Mesodermal cell (in vitro differentiated cells): ENCODE measurements at regions not wholly inside any gene's neighbourhood (a gene's known extent, or its start where the extent isn't known, plus 50 kb on each side); places are given as distances from the start of the nearest gene placed in this dataset.

Source experiments
- H3K27ac ChIP-seq: 2 replicates; pipeline ENCODE4 v1.7.0; 2013; ENCODE audit warnings: mild to moderate bottlenecking, low read depth, low read length, moderate library complexity; ENCODE audit not compliant: severe bottlenecking
- H3K36me3 ChIP-seq: 2 replicates; pipeline ENCODE4 v1.7.1; 2013; ENCODE audit warnings: mild to moderate bottlenecking, low read length, moderate library complexity; ENCODE audit not compliant: control insufficient read depth, insufficient read depth
- H3K4me1 ChIP-seq: one replicate; pipeline ENCODE4 v1.7.1; 2013; ENCODE audit warnings: mild to moderate bottlenecking, low read length; ENCODE audit not compliant: insufficient read depth, control insufficient read depth, poor library complexity, severe bottlenecking
- H3K4me3 ChIP-seq: 2 replicates; pipeline ENCODE4 v1.7.0; 2013; ENCODE audit warnings: low read length, control low read depth, mild to moderate bottlenecking; ENCODE audit not compliant: insufficient read depth, poor library complexity, severe bottlenecking; ENCODE audit errors: extremely low read depth
- H3K9me3 ChIP-seq: 2 replicates; pipeline ENCODE4 v1.7.1; 2013; ENCODE audit warnings: mild to moderate bottlenecking, low read length, moderate library complexity; ENCODE audit not compliant: control insufficient read depth
- WGBS, 2 experiments: methylation state at CpG; one replicate each; pipeline ENCODE4 v1.1.5; 2013; ENCODE audit warnings: missing lambda C conversion rate in 2 of 2; ENCODE audit not compliant: insufficient coverage in 2 of 2; 5-methylcytosine and 5-hydroxymethylcytosine counted together

- Histone ChIP-seq H3K27ac (no peak overlapping the region), H3K9me3 (no peaks in the 10 kb centered on the region), H3K36me3 (no peaks in the 10 kb centered on the region), H3K4me1 (no peaks in the 10 kb centered on the region), H3K4me3 (no peak overlapping the region)
- 77 to 100% methylated on average over 2 of the region's 3 CpGs for whole genome bisulfite sequencing, 2 experiments
Observed at GRCh38 chr14:23800811-23801210, 152.8 kb upstream of the DHRS4 start.

DNA sequence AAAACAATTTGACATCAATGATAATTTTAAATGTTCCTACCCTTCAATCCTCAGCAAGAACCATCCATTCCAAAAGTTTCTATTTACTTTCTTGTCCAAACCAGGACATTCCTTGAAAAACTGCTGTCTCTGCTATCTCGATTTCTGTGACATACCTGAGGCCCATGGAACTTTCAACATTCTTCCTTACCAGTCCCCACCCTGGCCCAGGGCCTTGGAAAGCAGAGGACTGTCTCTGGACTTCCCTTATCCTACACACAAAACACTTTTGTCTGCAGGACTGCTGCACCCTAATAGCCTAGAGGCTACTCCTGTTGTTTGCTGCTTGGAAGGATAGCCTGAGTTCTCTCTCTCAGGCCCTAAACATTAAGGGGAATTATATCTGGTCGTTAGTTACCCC, 151.8 kb upstream of the DHRS4 start:
- Histone ChIP-seq H3K4me3 (no peak overlapping the region), H3K9me3 (no peaks in the 10 kb centered on the region), H3K27ac (no peak overlapping the region), H3K36me3 (no peaks in the 10 kb centered on the region), H3K4me1 (no peaks in the 10 kb centered on the region)
- WGBS, 2 experiments, result 58 to 66% methylated on average over 2 of the region's 2 CpGs

- WGBS, 2 experiments, result 69 to 83% methylated on average over 3 of the region's 3 CpGs
- Histone ChIP-seq H3K9me3 (no peaks in the 10 kb centered on the region), H3K36me3 (no peaks in the 10 kb centered on the region), H3K27ac (no peak overlapping the region), H3K4me3 (no peak overlapping the region), H3K4me1 (no peaks in the 10 kb centered on the region)
Observed at GRCh38 chr14:23804817-23805216, 148.8 kb upstream of the DHRS4 start.

DNA sequence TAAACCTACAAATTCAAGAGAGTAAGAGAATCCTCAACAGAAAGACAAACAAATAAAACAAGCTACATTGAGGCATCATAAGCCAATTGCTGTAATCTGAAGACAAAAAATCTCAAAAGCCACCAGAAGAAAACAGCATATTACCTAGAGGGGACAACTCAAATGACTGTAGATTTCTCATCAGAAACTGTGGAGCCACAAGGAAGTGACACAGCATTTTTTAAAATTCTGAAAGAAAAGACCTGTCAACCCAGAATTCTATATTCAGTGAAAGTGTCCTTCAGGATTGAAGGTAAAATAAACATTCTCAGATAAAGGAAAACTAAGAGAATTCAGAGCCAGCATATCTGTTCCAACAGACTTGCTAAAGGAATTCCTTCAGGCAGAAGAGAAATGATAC, 147.8 kb upstream of the DHRS4 start:
- Histone ChIP-seq H3K4me1 (no peaks in the 10 kb centered on the region), H3K4me3 (no peak overlapping the region), H3K27ac (no peak overlapping the region), H3K36me3 (no peaks in the 10 kb centered on the region), H3K9me3 (no peaks in the 10 kb centered on the region)

GRCh38 chr14:23814527-23815256, 138.9 kb upstream of the DHRS4 start:
- Histone ChIP-seq H3K27ac (no peak overlapping the region), H3K36me3 (no peaks in the 10 kb centered on the region), H3K4me1 (no peaks in the 10 kb centered on the region), H3K9me3 (peaks cover 4% of the 10 kb centered on the region), H3K4me3 (no peak overlapping the region)
- WGBS, 2 experiments, result 71 to 100% methylated on average over 2 of the region's 6 CpGs

- peaks cover 4% of the 10 kb centered on the region for H3K9me3 ChIP-seq
- H3K4me3 ChIP-seq, result no peak overlapping the region
- 81 to 90% methylated on average over 3 to 5 of the region's 5 CpGs for WGBS, 2 experiments
Observed at GRCh38 chr14:23816371-23816770, 137.2 kb upstream of the DHRS4 start.

GRCh38 chr14:23817164-23817767, 136.3 kb upstream of the DHRS4 start:
- H3K36me3 ChIP-seq, result no peaks in the 10 kb centered on the region
- H3K4me1 ChIP-seq, result no peaks in the 10 kb centered on the region
- no peak overlapping the region for H3K27ac ChIP-seq
- H3K4me3 ChIP-seq, result no peak overlapping the region
- H3K9me3 ChIP-seq, result peaks cover 4% of the 10 kb centered on the region
- 53 to 88% methylated on average over 2 to 3 of the region's 4 CpGs for WGBS, 2 experiments

More at GRCh38 chr14:23816371-23816770, 137.2 kb upstream of the DHRS4 start:
- Histone ChIP-seq H3K36me3 (no peaks in the 10 kb centered on the region), H3K27ac (no peak overlapping the region), H3K4me1 (no peaks in the 10 kb centered on the region)

DNA sequence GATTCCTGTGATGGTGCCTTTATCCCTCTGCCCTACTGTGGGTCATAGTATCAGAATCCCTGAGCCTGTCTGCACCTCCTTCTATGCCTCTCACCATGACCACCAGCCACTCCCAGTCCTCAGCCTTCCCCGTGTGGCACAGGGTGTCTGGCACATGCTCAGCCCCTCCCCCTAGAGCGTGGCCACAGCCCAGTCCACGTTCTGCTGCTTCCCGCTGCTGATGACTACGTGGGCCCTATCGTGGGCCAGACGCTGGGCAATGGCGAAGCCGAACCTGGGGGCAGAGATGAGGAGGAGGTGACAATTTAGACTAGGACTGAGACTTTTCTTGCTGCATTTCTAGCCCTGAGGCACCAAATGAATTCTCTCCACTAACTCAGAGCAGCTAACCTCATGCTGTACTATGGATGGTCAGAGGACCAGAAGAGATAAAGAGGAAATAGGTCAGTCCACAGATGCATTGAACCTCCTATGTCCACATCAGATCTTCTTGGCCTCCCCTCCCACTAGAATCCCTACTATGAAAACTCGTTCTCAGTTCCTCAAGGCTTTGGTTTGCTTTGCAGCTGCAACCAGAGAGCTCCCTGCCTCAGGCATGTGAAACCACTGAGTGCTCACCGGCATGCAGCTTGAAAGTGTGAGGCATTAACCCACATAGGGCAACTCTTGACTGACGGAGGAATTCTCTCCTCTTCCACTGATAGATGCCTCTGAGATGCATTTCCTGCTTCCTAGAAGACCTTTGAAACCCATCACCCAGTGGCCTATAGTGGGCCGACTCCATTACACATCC, 126.3 kb upstream of the DHRS4 start:
- Histone ChIP-seq H3K36me3 (no peaks in the 10 kb centered on the region), H3K4me3 (no peak overlapping the region), H3K9me3 (peaks cover 9% of the 10 kb centered on the region), H3K4me1 (no peaks in the 10 kb centered on the region), H3K27ac (no peak overlapping the region)
- WGBS, 2 experiments, result 90 to 92% methylated on average over 10 to 13 of the region's 13 CpGs

DNA sequence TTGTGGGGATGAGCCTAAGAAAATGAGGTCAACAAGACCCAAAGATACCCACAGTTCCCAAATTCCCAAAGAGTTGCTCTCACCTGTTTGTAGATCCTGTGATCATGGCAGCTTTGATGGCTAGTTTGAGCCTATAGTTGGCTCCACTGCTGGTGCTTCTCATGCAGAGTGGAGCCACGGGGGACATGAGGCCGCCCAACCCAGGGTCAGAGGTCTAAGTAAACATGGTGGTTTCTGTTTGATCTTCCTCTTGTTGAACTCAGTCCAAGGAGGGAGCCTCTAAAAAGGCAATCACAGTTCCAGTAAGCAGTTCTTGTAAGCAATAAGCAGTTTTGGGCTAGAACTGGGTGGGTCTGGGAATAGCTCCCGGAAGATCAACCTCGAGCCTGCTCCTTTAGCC, 125.6 kb upstream of the DHRS4 start:
- H3K4me3 ChIP-seq, result no peak overlapping the region
- H3K36me3 ChIP-seq, result no peaks in the 10 kb centered on the region
- H3K4me1 ChIP-seq, result no peaks in the 10 kb centered on the region
- no peak overlapping the region for H3K27ac ChIP-seq
- H3K9me3 ChIP-seq, result peaks cover 9% of the 10 kb centered on the region
- 88 to 93% methylated on average over 4 of the region's 4 CpGs for WGBS, 2 experiments

GRCh38 chr14:23828616-23829015, 125.0 kb upstream of the DHRS4 start:
- 67 to 91% methylated on average over 1 of the region's 1 CpG for WGBS, 2 experiments
- Histone ChIP-seq H3K9me3 (peaks cover 13% of the 10 kb centered on the region), H3K27ac (no peak overlapping the region), H3K4me3 (no peak overlapping the region), H3K36me3 (no peaks in the 10 kb centered on the region), H3K4me1 (no peaks in the 10 kb centered on the region)
